Islet precursor cell (in vitro differentiated cells): ENCODE measurements at regions not wholly inside any gene's neighbourhood (a gene's known extent, or its start where the extent isn't known, plus 50 kb on each side); places are given as distances from the start of the nearest gene placed in this dataset.

Experiments
- DNase-seq: peaks from one replicate; pipeline ENCODE4 v3.0.0-alpha.2; 2018

- peak; percentile 38 for DNase-seq
Measured at GRCh38 chr6:4613381-4613780, 162.8 kb upstream of the CDYL start.

GRCh38 chr6:4612636-4613171, 163.5 kb upstream of the CDYL start:
- DNase-seq: no peak

GRCh38 chr6:4611429-4612129, 164.6 kb upstream of the CDYL start:
- peak; percentile 58 for DNase-seq

- peak; percentile 76 for DNase-seq
Measured at GRCh38 chr6:4610256-4610655, 165.9 kb upstream of the CDYL start.

GRCh38 chr6:4608361-4609115, 167.7 kb upstream of the CDYL start:
- peak; percentile 50 for DNase-seq

- no peak for DNase-seq
Measured at GRCh38 chr6:4607793-4608192, 168.4 kb upstream of the CDYL start.

- peak; percentile 82 for DNase-seq
Measured at GRCh38 chr6:4606821-4607704, 169.1 kb upstream of the CDYL start.

- DNase-seq: peak; percentile 43
Measured at GRCh38 chr6:4606016-4606415, 170.2 kb upstream of the CDYL start.

GRCh38 chr6:4603856-4604369, 172.3 kb upstream of the CDYL start:
- DNase-seq: peak; percentile 47

GRCh38 chr6:4603291-4603690, 172.9 kb upstream of the CDYL start:
- DNase-seq: peak; percentile 82

- DNase-seq: peak; percentile 69
Measured at GRCh38 chr6:4599924-4600323, 176.3 kb upstream of the CDYL start.

- DNase-seq: no peak
Measured at GRCh38 chr6:4598384-4598995, 177.7 kb upstream of the CDYL start.

GRCh38 chr6:4593951-4594350, 182.3 kb upstream of the CDYL start:
- DNase-seq: no peak

- no peak for DNase-seq
Measured at GRCh38 chr6:4592026-4592425, 184.2 kb upstream of the CDYL start.

GRCh38 chr6:4591218-4591617, 185.0 kb upstream of the CDYL start:
- DNase-seq: no peak

GRCh38 chr6:4589295-4589694, 186.9 kb upstream of the CDYL start:
- no peak for DNase-seq

GRCh38 chr6:4588581-4588980, 187.6 kb upstream of the CDYL start:
- DNase-seq: no peak

- DNase-seq: no peak
Measured at GRCh38 chr6:4588163-4588562, 188.0 kb upstream of the CDYL start.

GRCh38 chr6:4587171-4587570, 189.0 kb upstream of the CDYL start:
- no peak for DNase-seq

- no peak for DNase-seq
Measured at GRCh38 chr6:4586469-4586859, 189.7 kb upstream of the CDYL start.

- peak; percentile 84 for DNase-seq
Measured at GRCh38 chr6:4585682-4586468, 190.3 kb upstream of the CDYL start.

GRCh38 chr6:4584801-4585200, 191.4 kb upstream of the CDYL start:
- DNase-seq: no peak
